Lung (tissue), 11 donors: ENCODE measurements at regions not wholly inside any gene's neighbourhood (a gene's known extent, or its start where the extent isn't known, plus 50 kb on each side); places are given as distances from the start of the nearest gene placed in this dataset.

Source experiments
- ATAC-seq: fragments of 200-7000 bp; cut with Tn5 transposase; one replicate; pipeline ENCODE4 v1.9.1; 2020; ENCODE audit warnings: moderate number of reproducible peaks; ENCODE audit not compliant: insufficient read depth, low FRiP score
- DNase-seq, 3 donors: peaks; one replicate each; pipeline ENCODE4 v3.0.0-alpha.2; 2013 to 2017
- H3K27ac ChIP-seq, 2 donors: one replicate each; pipeline ENCODE4 v1.5.1; 2013; ENCODE audit warnings: mild to moderate bottlenecking in 2 of 2, moderate library complexity in 2 of 2, control low read depth in 1 of 2, inconsistent platforms in 1 of 2, low read depth in 1 of 2, low read length in 1 of 2
- H3K27me3 ChIP-seq, 3 donors: one replicate each; pipeline ENCODE4 v1.5.1; 2013; ENCODE audit warnings: low read length in 2 of 3; ENCODE audit not compliant: control insufficient read depth in 3 of 3, insufficient read depth in 3 of 3
- H3K36me3 ChIP-seq, 4 donors: one replicate each; pipeline ENCODE4 v1.5.1; 2013; ENCODE audit warnings: low read length in 4 of 4, mild to moderate bottlenecking in 1 of 4, moderate library complexity in 1 of 4; ENCODE audit not compliant: control insufficient read depth in 4 of 4, insufficient read depth in 4 of 4
- H3K4me1 ChIP-seq, 5 donors: one replicate each; pipeline ENCODE4 v1.5.1; 2013; ENCODE audit warnings: low read length in 5 of 5, mild to moderate bottlenecking in 2 of 5, moderate library complexity in 1 of 5; ENCODE audit not compliant: control insufficient read depth in 5 of 5, insufficient read depth in 5 of 5
- H3K4me3 ChIP-seq: one replicate; pipeline ENCODE4 v1.5.1; 2013; ENCODE audit warnings: mild to moderate bottlenecking, control low read depth, moderate library complexity
- H3K9ac ChIP-seq, 2 donors: one replicate each; pipeline ENCODE4 v1.5.1; 2013; ENCODE audit warnings: low read length in 2 of 2, control low read depth in 1 of 2; ENCODE audit not compliant: insufficient read depth in 1 of 2
- H3K9me3 ChIP-seq, 4 donors: one replicate each; pipeline ENCODE4 v1.5.1; 2013; ENCODE audit warnings: low read length in 3 of 4, mild to moderate bottlenecking in 1 of 4, moderate library complexity in 1 of 4; ENCODE audit not compliant: control insufficient read depth in 4 of 4, insufficient read depth in 3 of 4
- WGBS, 2 donors: extraction: QIAGEN DNeasy Blood & Tissue Kit; methylation state at CpG; one replicate each; pipeline ENCODE4 v1.1.7; 2013; 5-methylcytosine and 5-hydroxymethylcytosine counted together
- TF ChIP-seq, protein P1 (sequence below): IDR thresholded peaks from 2 replicates; pipeline ENCODE4 v1.5.1; 2012; ENCODE audit warnings: mild to moderate bottlenecking; ENCODE audit errors: control extremely low read depth, extremely low read depth
- donor health status: control.
- donor health status: control.
- donor health status: Bipolar disorder and iron deficiency.
- donor health status: healthy.
- donor health status: DM: yes; HTN: yes; CAD: no.

DNA sequence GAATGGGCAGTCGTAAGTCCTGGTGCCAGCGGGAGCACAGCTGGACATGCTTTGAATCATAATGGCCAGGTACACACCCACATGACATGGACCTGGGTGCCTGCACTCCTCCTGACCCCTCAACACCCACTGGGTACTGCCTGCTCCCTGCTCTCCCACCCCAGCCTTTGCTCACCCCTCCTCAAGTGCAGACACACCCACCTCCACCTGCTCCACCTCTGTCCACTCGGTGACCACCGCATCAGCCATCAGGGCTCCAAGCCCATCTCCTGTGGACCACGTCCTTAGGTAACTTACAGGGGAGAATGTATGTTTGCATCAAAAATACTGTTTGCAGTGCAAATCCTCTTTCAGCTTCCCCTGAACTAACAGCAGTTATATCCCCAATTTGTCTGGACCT is 214.6 kb downstream of the BRD1 start:
- TF ChIP-seq, protein P1, sequence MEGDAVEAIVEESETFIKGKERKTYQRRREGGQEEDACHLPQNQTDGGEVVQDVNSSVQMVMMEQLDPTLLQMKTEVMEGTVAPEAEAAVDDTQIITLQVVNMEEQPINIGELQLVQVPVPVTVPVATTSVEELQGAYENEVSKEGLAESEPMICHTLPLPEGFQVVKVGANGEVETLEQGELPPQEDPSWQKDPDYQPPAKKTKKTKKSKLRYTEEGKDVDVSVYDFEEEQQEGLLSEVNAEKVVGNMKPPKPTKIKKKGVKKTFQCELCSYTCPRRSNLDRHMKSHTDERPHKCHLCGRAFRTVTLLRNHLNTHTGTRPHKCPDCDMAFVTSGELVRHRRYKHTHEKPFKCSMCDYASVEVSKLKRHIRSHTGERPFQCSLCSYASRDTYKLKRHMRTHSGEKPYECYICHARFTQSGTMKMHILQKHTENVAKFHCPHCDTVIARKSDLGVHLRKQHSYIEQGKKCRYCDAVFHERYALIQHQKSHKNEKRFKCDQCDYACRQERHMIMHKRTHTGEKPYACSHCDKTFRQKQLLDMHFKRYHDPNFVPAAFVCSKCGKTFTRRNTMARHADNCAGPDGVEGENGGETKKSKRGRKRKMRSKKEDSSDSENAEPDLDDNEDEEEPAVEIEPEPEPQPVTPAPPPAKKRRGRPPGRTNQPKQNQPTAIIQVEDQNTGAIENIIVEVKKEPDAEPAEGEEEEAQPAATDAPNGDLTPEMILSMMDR, result no peak
- H3K9ac ChIP-seq, result no peak overlapping the region
- ATAC-seq (no peak), DNase-seq (no peak)
- no peak overlapping the region for H3K27ac ChIP-seq
- no peaks in the 10 kb centered on the region for H3K27me3 ChIP-seq
- peaks cover 0 to 10% (median 2%) of the 10 kb centered on the region in 4 donors for H3K9me3 ChIP-seq
- WGBS, 2 donors, result 93 to 97% methylated on average over 5 of the region's 5 CpGs
- no peak overlapping the region for H3K4me3 ChIP-seq
- no peaks in the 10 kb centered on the region for H3K4me1 ChIP-seq
- H3K36me3 ChIP-seq, result peaks cover 0 to 3% (median 0%) of the 10 kb centered on the region in 4 donors

DNA sequence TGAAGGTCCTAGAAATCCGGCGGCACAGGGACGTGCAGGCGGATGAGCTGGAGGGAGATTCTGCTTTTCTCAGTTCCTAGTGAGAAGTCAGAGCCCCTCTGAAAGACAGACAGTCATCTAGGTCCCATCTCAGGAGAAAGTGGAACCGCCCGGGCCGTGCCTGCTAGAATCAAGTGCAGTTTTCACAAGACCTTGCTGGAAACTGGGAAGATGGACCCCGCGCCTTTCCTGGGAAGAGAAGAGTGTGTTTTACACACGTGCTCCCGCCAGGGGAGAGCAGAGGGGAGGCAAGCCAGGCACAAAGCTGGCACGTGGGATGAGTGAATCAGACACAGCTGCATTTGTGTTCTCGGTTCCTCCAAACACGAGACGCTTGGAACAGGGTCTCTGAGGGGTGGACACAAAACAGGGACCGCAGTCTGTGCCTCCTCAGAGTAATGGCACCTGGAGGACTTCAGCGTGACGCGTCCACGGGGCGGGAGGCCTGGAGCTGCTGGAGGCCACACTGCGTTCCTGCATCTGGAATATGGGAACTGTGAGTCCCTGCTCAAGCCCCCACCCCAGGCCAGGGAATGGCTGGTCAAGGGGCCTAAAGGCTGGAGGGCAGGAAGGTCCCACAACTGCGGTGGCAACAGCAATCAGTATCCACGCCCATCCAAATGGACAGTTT is 218.3 kb downstream of the BRD1 start:
- TF ChIP-seq, protein P1, result no peak
- Histone ChIP-seq H3K27ac (no peak overlapping the region), H3K9ac (no peak overlapping the region), H3K9me3 (peaks cover 0 to 10% (median 2%) of the 10 kb centered on the region in 4 donors), H3K4me1 (no peaks in the 10 kb centered on the region), H3K27me3 (no peaks in the 10 kb centered on the region), H3K36me3 (peaks cover 0 to 3% (median 0%) of the 10 kb centered on the region in 4 donors), H3K4me3 (no peak overlapping the region)
- no peak for DNase-seq
- no peak for ATAC-seq
- WGBS, 2 donors, result 91 to 97% methylated on average over 24 of the region's 24 CpGs

DNA sequence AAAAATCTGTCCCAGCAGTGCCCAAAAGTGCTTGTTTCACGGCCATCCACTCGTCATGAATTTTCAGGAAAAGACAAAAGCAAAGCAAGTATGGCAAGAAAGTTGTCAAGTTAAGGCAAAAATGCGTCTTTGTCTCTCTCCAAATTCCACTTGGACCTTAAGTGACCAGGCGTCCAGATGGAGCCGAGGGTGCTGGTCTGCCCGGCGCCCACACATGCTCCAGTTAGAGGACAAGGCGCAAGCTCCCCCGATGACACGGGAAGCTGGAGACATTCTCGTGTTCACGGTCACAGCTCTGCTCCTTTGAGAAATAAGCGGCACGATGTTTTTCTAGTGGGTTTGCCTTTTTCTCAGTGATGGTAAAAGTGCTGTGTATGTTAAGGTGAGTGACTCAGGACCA is 219.0 kb downstream of the BRD1 start:
- no peak for DNase-seq
- Histone ChIP-seq H3K36me3 (peaks cover 0 to 3% (median 0%) of the 10 kb centered on the region in 4 donors), H3K4me1 (no peaks in the 10 kb centered on the region), H3K9ac (no peak overlapping the region), H3K4me3 (no peak overlapping the region), H3K9me3 (peaks cover 0 to 8% (median 2%) of the 10 kb centered on the region in 4 donors), H3K27me3 (no peaks in the 10 kb centered on the region), H3K27ac (no peak overlapping the region)
- ATAC-seq, result no peak
- TF ChIP-seq, protein P1, result no peak
- 89 to 97% methylated on average over 14 of the region's 14 CpGs for WGBS, 2 donors

DNA sequence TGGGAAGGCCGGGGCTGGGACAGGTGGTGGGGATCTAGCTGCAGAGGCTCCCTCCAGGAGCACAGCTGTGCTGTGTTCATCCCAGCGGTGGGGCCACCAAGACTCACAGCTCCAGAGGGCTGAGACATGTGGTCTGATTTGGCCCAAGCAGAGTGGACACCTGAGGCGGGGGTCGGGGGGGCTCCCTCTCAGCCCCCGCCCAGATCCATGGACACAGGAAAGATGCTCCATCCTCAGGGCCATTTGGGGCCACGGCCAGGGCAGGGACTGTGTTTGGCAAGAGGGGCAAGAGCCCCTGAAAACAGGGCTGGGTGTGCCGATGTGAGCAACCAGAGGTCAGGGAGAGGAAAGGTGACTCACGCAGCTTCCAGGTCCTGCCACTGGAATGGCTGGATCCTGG is 219.4 kb downstream of the BRD1 start:
- Histone ChIP-seq H3K36me3 (peaks cover 0 to 3% (median 0%) of the 10 kb centered on the region in 4 donors), H3K4me3 (no peak overlapping the region), H3K4me1 (no peaks in the 10 kb centered on the region), H3K9ac (no peak overlapping the region), H3K27ac (no peak overlapping the region), H3K27me3 (no peaks in the 10 kb centered on the region), H3K9me3 (peaks cover 0 to 7% (median 3%) of the 10 kb centered on the region in 4 donors)
- 91 to 93% methylated on average over 8 of the region's 8 CpGs for WGBS, 2 donors
- DNase-seq (no peak), ATAC-seq (no peak)
- TF ChIP-seq, protein P1, result no peak
